Progenitor cell of endocrine pancreas (in vitro differentiated cells): ENCODE measurements at regions not wholly inside any gene's neighbourhood (a gene's known extent, or its start where the extent isn't known, plus 50 kb on each side); places are given as distances from the start of the nearest gene placed in this dataset.

Experiments
- DNase-seq: peaks from one replicate; pipeline ENCODE4 v3.0.0; 2021; ENCODE audit warnings: low spot score; ENCODE audit not compliant: unreplicated experiment
- H3K27ac Mint-ChIP-seq: 2 replicates; pipeline ENCODE4 v1.8.0; 2021; ENCODE audit warnings: mild to moderate bottlenecking, moderate library complexity, mixed read lengths
- H3K27me3 Mint-ChIP-seq: 2 replicates; pipeline ENCODE4 v1.8.0; 2021; ENCODE audit warnings: mixed read lengths
- H3K36me3 Mint-ChIP-seq: 2 replicates; pipeline ENCODE4 v1.8.0; 2022; ENCODE audit warnings: mixed read lengths; ENCODE audit not compliant: insufficient read depth
- H3K4me1 Mint-ChIP-seq: 2 replicates; pipeline ENCODE4 v1.8.0; 2021; ENCODE audit warnings: low read depth, mixed read lengths
- H3K4me3 Mint-ChIP-seq: 2 replicates; pipeline ENCODE4 v1.8.0; 2021; ENCODE audit warnings: low read depth, mild to moderate bottlenecking, moderate library complexity, mixed read lengths
- H3K9me3 Mint-ChIP-seq: 2 replicates; pipeline ENCODE4 v1.8.0; 2021; ENCODE audit warnings: low read depth, mixed read lengths
- CTCF ChIP-seq: fragments of 200-600 bp; sonication (generic); IDR thresholded peaks from one replicate; pipeline ENCODE4 v1.5.0; 2021; ENCODE audit warnings: antibody characterized with exemption, mild to moderate bottlenecking; ENCODE audit not compliant: unreplicated experiment

GRCh38 chr2:16767789-16768476 lies 102.3 kb upstream of the CYRIA start:
- Mint-ChIP-seq H3K4me3 (no peak overlapping the region), H3K36me3 (no peaks in the 10 kb centered on the region), H3K27me3 (peaks cover 13% of the 10 kb centered on the region), H3K9me3 (no peaks in the 10 kb centered on the region), H3K4me1 (peaks cover 6% of the 10 kb centered on the region), H3K27ac (no peak overlapping the region)
- no peak for TF ChIP-seq CTCF
- DNase-seq, result no peak

DNA sequence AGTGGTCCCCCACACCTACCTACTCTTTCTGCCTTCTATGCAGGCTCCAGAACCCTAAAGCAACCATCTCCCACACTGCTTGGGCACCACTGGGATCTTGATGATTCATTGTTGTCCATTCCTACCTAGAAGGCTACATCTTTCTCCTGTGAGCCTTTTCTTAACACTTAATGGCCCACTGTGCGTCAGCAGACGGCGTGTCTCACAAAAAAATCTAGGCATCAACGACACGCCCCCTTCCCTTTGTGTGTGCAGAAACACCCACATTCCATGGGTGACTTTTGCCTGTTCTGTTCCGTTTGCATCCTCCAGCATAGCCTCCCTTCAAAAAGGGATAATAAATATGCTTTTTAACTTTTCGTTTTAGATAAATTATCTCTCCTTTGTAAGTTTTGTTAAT lies 99.7 kb upstream of the CYRIA start:
- no peak for TF ChIP-seq CTCF
- no peaks in the 10 kb centered on the region for H3K36me3 Mint-ChIP-seq
- H3K27ac Mint-ChIP-seq, result no peak overlapping the region
- H3K4me1 Mint-ChIP-seq, result peaks cover 6% of the 10 kb centered on the region
- H3K27me3 Mint-ChIP-seq, result peaks cover 10% of the 10 kb centered on the region
- H3K4me3 Mint-ChIP-seq, result no peak overlapping the region
- H3K9me3 Mint-ChIP-seq, result no peaks in the 10 kb centered on the region
- no peak for DNase-seq

DNA sequence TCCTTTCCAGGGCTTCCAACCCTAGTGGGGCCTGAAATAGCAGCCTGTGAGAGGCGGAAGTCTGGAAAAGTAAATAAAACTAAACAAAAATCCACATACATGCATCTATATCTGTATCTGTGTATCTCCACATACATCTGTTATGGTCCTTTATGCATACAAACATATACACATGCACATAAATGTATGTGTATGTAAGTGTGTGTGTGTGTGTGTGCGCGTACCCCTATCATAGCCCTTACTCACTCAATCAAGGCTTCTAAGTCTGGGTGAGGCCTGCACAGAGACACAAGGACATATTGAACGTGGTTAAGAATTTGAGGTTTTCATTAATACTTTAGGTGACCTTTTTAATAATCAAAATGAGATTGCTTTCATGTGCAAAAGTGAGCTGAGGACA lies 98.9 kb upstream of the CYRIA start:
- peaks cover 4% of the 10 kb centered on the region for H3K27me3 Mint-ChIP-seq
- TF ChIP-seq CTCF, result no peak
- peaks cover 6% of the 10 kb centered on the region for H3K4me1 Mint-ChIP-seq
- H3K4me3 Mint-ChIP-seq, result no peak overlapping the region
- no peaks in the 10 kb centered on the region for H3K36me3 Mint-ChIP-seq
- H3K9me3 Mint-ChIP-seq, result no peaks in the 10 kb centered on the region
- H3K27ac Mint-ChIP-seq, result no peak overlapping the region
- no peak for DNase-seq

- H3K4me3 Mint-ChIP-seq, result no peak overlapping the region
- H3K36me3 Mint-ChIP-seq, result no peaks in the 10 kb centered on the region
- H3K27ac Mint-ChIP-seq, result no peak overlapping the region
These were observed 97.9 kb upstream of the CYRIA start for GRCh38 chr2:16763493-16763899.

DNA sequence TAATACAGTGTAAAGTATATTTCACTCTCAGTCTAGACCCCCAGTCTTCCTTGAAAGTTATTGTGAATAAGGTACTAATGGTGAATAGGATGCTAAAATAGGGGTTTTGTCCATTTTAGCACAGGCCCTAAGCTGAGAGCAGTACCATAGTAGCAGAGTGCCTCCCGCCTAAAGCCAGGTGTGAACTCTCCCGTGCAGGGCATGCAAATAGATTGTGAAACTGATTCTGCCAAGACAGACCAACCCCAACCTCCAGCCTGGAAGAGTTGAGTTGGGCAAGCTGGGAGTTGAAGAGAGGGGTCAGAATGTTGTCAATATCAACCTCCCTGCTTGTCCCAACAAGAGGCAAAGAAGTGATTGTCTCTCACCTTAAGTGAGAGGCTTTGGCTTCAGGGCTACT lies 97.4 kb upstream of the CYRIA start:
- Mint-ChIP-seq H3K4me3 (no peak overlapping the region), H3K36me3 (no peaks in the 10 kb centered on the region), H3K9me3 (no peaks in the 10 kb centered on the region)

More at GRCh38 chr2:16763493-16763899, 97.9 kb upstream of the CYRIA start:
- Mint-ChIP-seq H3K4me1 (peaks cover 6% of the 10 kb centered on the region), H3K9me3 (no peaks in the 10 kb centered on the region), H3K27me3 (no peaks in the 10 kb centered on the region)
- no peak for TF ChIP-seq CTCF
- no peak for DNase-seq

More for the DNA sequence above, 97.4 kb upstream of the CYRIA start:
- no peak overlapping the region for H3K27ac Mint-ChIP-seq
- peaks cover 2% of the 10 kb centered on the region for H3K27me3 Mint-ChIP-seq
- DNase-seq, result no peak
- peaks cover 6% of the 10 kb centered on the region for H3K4me1 Mint-ChIP-seq
- no peak for TF ChIP-seq CTCF
